K562 (cell line): ENCODE measurements at regions not wholly inside any gene's neighbourhood (a gene's known extent, or its start where the extent isn't known, plus 50 kb on each side); places are given as distances from the start of the nearest gene placed in this dataset.

ENCODE experiments used
- ATAC-seq: fragments of 200-7000 bp; cut with Tn5 transposase; 3 replicates; pipeline ENCODE4 v1.9.1; 2020; ENCODE audit warnings: moderate library complexity
- BruUV-seq: library from RNA; stranded (reverse); fragments of 400-500 nt; replicated peaks from 2 replicates; lab custom pipeline; 2021; lab: Mats Ljungman, UMichigan
- CTCF ChIA-PET: fragments of 300-600 bp; formaldehyde crosslinking; extraction: SDS; loops from one replicate; lab custom pipeline; 2021; ENCODE audit warnings: low intra/inter-chr PET ratio; lab: Yijun Ruan, JAX
- POLR2A ChIA-PET: fragments of 300-600, 350-650 bp; sonication (Branson Sonifier 250); formaldehyde crosslinking; extraction: SDS; loops from one replicate; lab custom pipeline; 2021; ENCODE audit warnings: antibody characterized with exemption, inconsistent platforms; lab: Yijun Ruan, JAX
- DNase-seq, 4 experiments: peaks; one replicate each; pipeline versions ENCODE4 v3.0.0 to v3.0.0-alpha.2; 2011 to 2018; ENCODE audit warnings: low spot score in 3 of 4, mixed read lengths in 3 of 4; ENCODE audit errors: extremely low read depth in 1 of 4
- FAIRE-seq: peaks from 2 replicates; lab custom pipeline; 2011; peaks lifted over from hg19 to GRCh38; lab: Jason Lieb, UNC
- H2AFZ ChIP-seq: 2 replicates; pipeline ENCODE4 v1.6.0; 2011; ENCODE audit warnings: low read depth, low read length, control low read depth, inconsistent platforms
- H3K27ac ChIP-seq: fragments of 200-600 bp; 3 replicates; pipeline ENCODE4 v1.8.0; 2011; ENCODE audit warnings: low read depth, mild to moderate bottlenecking, control low read depth, inconsistent platforms, low read length, moderate library complexity, mixed read lengths; ENCODE audit errors: extremely low read depth
- H3K27me3 ChIP-seq, 2 experiments: fragments of 300-600 bp in 1 of 2; 2 replicates in 1 of 2; 3 replicates in 1 of 2; pipeline versions ENCODE4 v1.6.0 to v1.8.0; 2011; ENCODE audit warnings: inconsistent platforms in 2 of 2, low read length in 2 of 2, mild to moderate bottlenecking in 1 of 2, mixed read lengths in 1 of 2, moderate library complexity in 1 of 2; ENCODE audit not compliant: control insufficient read depth in 2 of 2, insufficient read depth in 2 of 2
- H3K36me3 ChIP-seq: fragments of 300-600 bp; 3 replicates; pipeline ENCODE4 v1.8.0; 2011; ENCODE audit warnings: mild to moderate bottlenecking, low read length, inconsistent platforms; ENCODE audit not compliant: control insufficient read depth, insufficient read depth
- H3K4me1 ChIP-seq, 2 experiments: fragments of 200-600 bp in 1 of 2; replicated peaks in 1 of 2; 2 replicates in 1 of 2; 3 replicates in 1 of 2; pipeline versions ENCODE4 v1.5.1 to v1.8.0; 2011; ENCODE audit warnings: inconsistent platforms in 2 of 2, low read length in 2 of 2, mild to moderate bottlenecking in 1 of 2, mixed read lengths in 1 of 2, moderate library complexity in 1 of 2; ENCODE audit not compliant: control insufficient read depth in 2 of 2, insufficient read depth in 2 of 2
- H3K4me2 ChIP-seq: 2 replicates; pipeline ENCODE4 v1.6.1; 2011; ENCODE audit warnings: low read length, control low read depth, inconsistent platforms, mixed read lengths; ENCODE audit not compliant: insufficient read depth
- H3K4me3 ChIP-seq: fragments of 200-600 bp; sonication (generic), shearing (Covaris generic); 2 replicates; pipeline ENCODE4 v1.5.1; 2016; ENCODE audit warnings: control low read depth, inconsistent platforms
- H3K79me2 ChIP-seq: fragments of 200-600 bp; 3 replicates; pipeline ENCODE4 v1.8.0; 2011; ENCODE audit warnings: low read length, inconsistent platforms; ENCODE audit not compliant: control insufficient read depth, insufficient read depth
- H3K9ac ChIP-seq, 2 experiments: 2 replicates each; pipeline versions ENCODE4 v1.6.0 to v1.6.1; 2011; ENCODE audit warnings: low read depth in 2 of 2, low read length in 2 of 2, control low read depth in 1 of 2, inconsistent platforms in 1 of 2, mild to moderate bottlenecking in 1 of 2, mixed read lengths in 1 of 2; ENCODE audit not compliant: insufficient read depth in 1 of 2
- H3K9me1 ChIP-seq: one replicate; pipeline ENCODE4 v1.6.0; 2011; ENCODE audit warnings: inconsistent platforms, mild to moderate bottlenecking, low read length, moderate library complexity; ENCODE audit not compliant: control insufficient read depth, insufficient read depth
- H3K9me3 ChIP-seq: replicated peaks from 2 replicates; pipeline ENCODE4 v1.5.1; 2011; ENCODE audit warnings: low read depth, low read length, inconsistent platforms; ENCODE audit not compliant: control insufficient read depth, insufficient read depth
- H4K20me1 ChIP-seq: replicated peaks from 2 replicates; pipeline ENCODE4 v1.6.1; 2011; ENCODE audit warnings: low read length, inconsistent platforms, mixed read lengths; ENCODE audit not compliant: control insufficient read depth, insufficient read depth
- E2F5 ChIP-seq: sonication (generic); formaldehyde crosslinking; IDR thresholded peaks from 2 replicates; pipeline ENCODE4 v1.8.0; 2022; ENCODE audit warnings: mild to moderate bottlenecking, missing genetic modification reagents
- FOS ChIP-seq: IDR thresholded peaks from 3 replicates; pipeline ENCODE4 v1.6.1; 2011; ENCODE audit not compliant: insufficient read length; ENCODE audit errors: extremely low read depth
- FOXA1 ChIP-seq: fragments of 450-650 bp; IDR thresholded peaks from 2 replicates; pipeline ENCODE4 v1.6.1; 2016; ENCODE audit warnings: mild to moderate bottlenecking, borderline replicate concordance
- GTF2A2 ChIP-seq: IDR thresholded peaks from 2 replicates; pipeline ENCODE4 v1.6.1; 2016; ENCODE audit warnings: mild to moderate bottlenecking, missing genetic modification characterization, missing compliant biosample characterization
- IRF2 ChIP-seq: sonication (generic); formaldehyde crosslinking; IDR thresholded peaks from 2 replicates; pipeline ENCODE4 v1.8.1; 2022; ENCODE audit warnings: mild to moderate bottlenecking, missing genetic modification reagents
- ZKSCAN8 ChIP-seq: fragments of 200-800 bp; sonication (Bioruptor generic); IDR thresholded peaks from 2 replicates; pipeline ENCODE4 v1.6.1; 2016; ENCODE audit warnings: missing genetic modification characterization, missing compliant biosample characterization
- ZNF232 ChIP-seq: sonication (generic); formaldehyde crosslinking; IDR thresholded peaks from 2 replicates; pipeline ENCODE4 v1.8.0; 2022; ENCODE audit warnings: mild to moderate bottlenecking, missing genetic modification reagents
- ZNF445 ChIP-seq: fragments of 250-450 bp; sonication (Bioruptor Pico); IDR thresholded peaks from 2 replicates; pipeline ENCODE4 v1.4.0; 2020; ENCODE audit warnings: low read depth, mild to moderate bottlenecking, moderate library complexity
- ZNF830 ChIP-seq: fragments of 250-450 bp; sonication (Bioruptor Pico); IDR thresholded peaks from 2 replicates; pipeline ENCODE4 v1.5.0; 2021; ENCODE audit warnings: mild to moderate bottlenecking
- in situ Hi-C: fragments of 300-500 bp; cut with MboI; formaldehyde crosslinking; loops from 4 replicates; pipeline ENCODE4 v1.15.0; 2018; ENCODE audit warnings: inconsistent platforms, mixed read lengths
- intact Hi-C: fragments of 100-400 bp; cut with micrococcal nuclease; formaldehyde crosslinking; loops from 2 replicates; pipeline ENCODE4 v1.14.2; 2022

GRCh38 chr21:21813934-21814333 lies 815.7 kb downstream of the NCAM2 start:
- FAIRE-seq, result no peak
- no peak for TF ChIP-seq E2F5
- TF ChIP-seq IRF2 (CRISPR knock-in tag), result no peak
- TF ChIP-seq FOS, result no peak
- no peak for TF ChIP-seq ZNF445 (CRISPR knock-in tag)
- no peak for TF ChIP-seq ZNF232
- TF ChIP-seq ZNF830 (CRISPR knock-in tag), result no peak
- TF ChIP-seq FOXA1, result no peak
- no peak for TF ChIP-seq GTF2A2 (tag)
- no peak for TF ChIP-seq ZKSCAN8

More at GRCh38 chr21:21813934-21814333, 815.7 kb downstream of the NCAM2 start:
- no peaks in the 10 kb centered on the region for H4K20me1 ChIP-seq
- H3K36me3 ChIP-seq, result no peaks in the 10 kb centered on the region
- ATAC-seq (no peak), DNase-seq (no peak)
- no peak overlapping the region for H3K9ac ChIP-seq
- POLR2A ChIA-PET, result no interaction called here
- H3K27ac ChIP-seq, result no peak overlapping the region
- in situ Hi-C loops (no loop called here), intact Hi-C loops (no loop called here)
- no peaks in the 10 kb centered on the region for H3K9me1 ChIP-seq
- no peaks in the 10 kb centered on the region for H3K4me1 ChIP-seq
- H3K9me3 ChIP-seq, result no peaks in the 10 kb centered on the region
- no TSS peak for BruUV-seq
- no peak overlapping the region for H3K4me2 ChIP-seq
- CTCF ChIA-PET, result no interaction called here
- no peaks in the 10 kb centered on the region for H3K27me3 ChIP-seq
- H2AFZ ChIP-seq, result no peak overlapping the region
- H3K4me3 ChIP-seq, result no peak overlapping the region
- no peaks in the 10 kb centered on the region for H3K79me2 ChIP-seq
